Ovary (tissue), 3 donors: ENCODE measurements at regions not wholly inside any gene's neighbourhood (a gene's known extent, or its start where the extent isn't known, plus 50 kb on each side); places are given as distances from the start of the nearest gene placed in this dataset.

Source experiments
- POLR2A ChIP-seq: fragments of 450-650 bp; IDR thresholded peaks from one replicate; pipeline ENCODE4 v1.6.1; 2017; ENCODE audit warnings: antibody characterized with exemption, mild to moderate bottlenecking, moderate library complexity
- TF ChIP-seq, protein P1 (sequence below), 3 donors: fragments of 450-650 bp in 2 of 3; fragments of 200-600 bp in 1 of 3; IDR thresholded peaks; one replicate each; pipeline versions ENCODE4 v1.5.1 to v1.8.0; 2016 to 2022; ENCODE audit warnings: antibody characterized with exemption in 3 of 3, mild to moderate bottlenecking in 1 of 3
- donor health status: DM: no; HTN: no; CAD: no.

DNA sequence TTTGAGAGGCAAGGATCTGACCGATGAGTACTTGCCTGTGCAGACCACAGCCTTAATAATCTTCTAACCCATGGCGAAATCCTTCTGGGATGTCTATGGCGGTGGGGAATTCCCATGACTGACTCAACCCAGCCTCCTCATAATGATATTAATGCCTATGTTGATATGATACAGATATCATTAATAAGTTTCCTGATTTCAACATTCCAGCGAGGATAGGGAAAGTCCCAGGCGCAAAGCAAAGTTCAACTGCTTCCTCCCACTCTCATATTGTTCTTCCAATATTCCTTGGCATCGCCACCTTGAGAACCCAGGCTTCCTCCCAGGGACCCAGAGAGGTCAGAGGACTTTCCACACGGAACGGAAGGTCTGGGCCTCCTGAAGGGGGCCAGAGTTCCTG is 110.3 kb upstream of the TMEM45B start:
- no peak for TF ChIP-seq POLR2A
- TF ChIP-seq, protein P1, sequence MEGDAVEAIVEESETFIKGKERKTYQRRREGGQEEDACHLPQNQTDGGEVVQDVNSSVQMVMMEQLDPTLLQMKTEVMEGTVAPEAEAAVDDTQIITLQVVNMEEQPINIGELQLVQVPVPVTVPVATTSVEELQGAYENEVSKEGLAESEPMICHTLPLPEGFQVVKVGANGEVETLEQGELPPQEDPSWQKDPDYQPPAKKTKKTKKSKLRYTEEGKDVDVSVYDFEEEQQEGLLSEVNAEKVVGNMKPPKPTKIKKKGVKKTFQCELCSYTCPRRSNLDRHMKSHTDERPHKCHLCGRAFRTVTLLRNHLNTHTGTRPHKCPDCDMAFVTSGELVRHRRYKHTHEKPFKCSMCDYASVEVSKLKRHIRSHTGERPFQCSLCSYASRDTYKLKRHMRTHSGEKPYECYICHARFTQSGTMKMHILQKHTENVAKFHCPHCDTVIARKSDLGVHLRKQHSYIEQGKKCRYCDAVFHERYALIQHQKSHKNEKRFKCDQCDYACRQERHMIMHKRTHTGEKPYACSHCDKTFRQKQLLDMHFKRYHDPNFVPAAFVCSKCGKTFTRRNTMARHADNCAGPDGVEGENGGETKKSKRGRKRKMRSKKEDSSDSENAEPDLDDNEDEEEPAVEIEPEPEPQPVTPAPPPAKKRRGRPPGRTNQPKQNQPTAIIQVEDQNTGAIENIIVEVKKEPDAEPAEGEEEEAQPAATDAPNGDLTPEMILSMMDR (IDR thresholded peaks at IDR 0.05), result no peak
